ENCODE measurements at regions not wholly inside any gene's neighbourhood (a gene's known extent, or its start where the extent isn't known, plus 50 kb on each side); places are given as distances from the start of the nearest gene placed in this dataset.

DNA sequence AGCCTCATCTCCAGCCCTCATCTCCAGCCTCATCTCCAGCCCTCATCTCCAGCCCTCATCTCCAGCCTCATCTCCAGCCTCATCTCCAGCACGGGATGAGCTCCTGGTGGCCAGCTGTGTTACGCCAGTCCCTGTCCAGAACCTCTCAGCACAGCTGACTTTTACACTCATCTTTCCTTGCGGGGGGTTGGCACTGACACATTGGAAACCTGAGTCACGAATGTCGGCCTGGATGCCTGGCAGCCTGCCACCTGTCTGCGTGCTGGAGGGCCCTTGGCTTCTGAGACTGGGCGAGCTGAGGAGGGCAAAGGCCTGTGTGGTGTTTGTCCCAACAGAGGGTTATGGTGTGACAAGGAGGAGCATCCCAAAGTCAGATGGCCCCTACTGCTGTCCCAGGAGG, 66.1 kb upstream of the HGFAC start:
- TF ChIP-seq EP300 (conservative IDR thresholded peaks at IDR 0.05; ENCODE audit: poor library complexity, severe bottlenecking) = no peak
- TF ChIP-seq, protein P1, sequence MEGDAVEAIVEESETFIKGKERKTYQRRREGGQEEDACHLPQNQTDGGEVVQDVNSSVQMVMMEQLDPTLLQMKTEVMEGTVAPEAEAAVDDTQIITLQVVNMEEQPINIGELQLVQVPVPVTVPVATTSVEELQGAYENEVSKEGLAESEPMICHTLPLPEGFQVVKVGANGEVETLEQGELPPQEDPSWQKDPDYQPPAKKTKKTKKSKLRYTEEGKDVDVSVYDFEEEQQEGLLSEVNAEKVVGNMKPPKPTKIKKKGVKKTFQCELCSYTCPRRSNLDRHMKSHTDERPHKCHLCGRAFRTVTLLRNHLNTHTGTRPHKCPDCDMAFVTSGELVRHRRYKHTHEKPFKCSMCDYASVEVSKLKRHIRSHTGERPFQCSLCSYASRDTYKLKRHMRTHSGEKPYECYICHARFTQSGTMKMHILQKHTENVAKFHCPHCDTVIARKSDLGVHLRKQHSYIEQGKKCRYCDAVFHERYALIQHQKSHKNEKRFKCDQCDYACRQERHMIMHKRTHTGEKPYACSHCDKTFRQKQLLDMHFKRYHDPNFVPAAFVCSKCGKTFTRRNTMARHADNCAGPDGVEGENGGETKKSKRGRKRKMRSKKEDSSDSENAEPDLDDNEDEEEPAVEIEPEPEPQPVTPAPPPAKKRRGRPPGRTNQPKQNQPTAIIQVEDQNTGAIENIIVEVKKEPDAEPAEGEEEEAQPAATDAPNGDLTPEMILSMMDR (IDR thresholded peaks at IDR 0.05; ENCODE audit: poor library complexity, severe bottlenecking) = no peak
- TF ChIP-seq EZH2 (IDR thresholded peaks at IDR 0.05; ENCODE audit: borderline replicate concordance, insufficient read depth, low read length, poor library complexity, severe bottlenecking) = no peak
- no peak for TF ChIP-seq POLR2AphosphoS5 (IDR thresholded peaks at IDR 0.05)
- TF ChIP-seq REST (IDR thresholded peaks at IDR 0.05; ENCODE audit: borderline replicate concordance) = no peak

Measured in neural cell (in vitro differentiated cells).